ENCODE measurements at regions not wholly inside any gene's neighbourhood (a gene's known extent, or its start where the extent isn't known, plus 50 kb on each side); places are given as distances from the start of the nearest gene placed in this dataset.
A peak's percentile ranks its signal among the peaks of the same experiment; 100 is the strongest.

DNA sequence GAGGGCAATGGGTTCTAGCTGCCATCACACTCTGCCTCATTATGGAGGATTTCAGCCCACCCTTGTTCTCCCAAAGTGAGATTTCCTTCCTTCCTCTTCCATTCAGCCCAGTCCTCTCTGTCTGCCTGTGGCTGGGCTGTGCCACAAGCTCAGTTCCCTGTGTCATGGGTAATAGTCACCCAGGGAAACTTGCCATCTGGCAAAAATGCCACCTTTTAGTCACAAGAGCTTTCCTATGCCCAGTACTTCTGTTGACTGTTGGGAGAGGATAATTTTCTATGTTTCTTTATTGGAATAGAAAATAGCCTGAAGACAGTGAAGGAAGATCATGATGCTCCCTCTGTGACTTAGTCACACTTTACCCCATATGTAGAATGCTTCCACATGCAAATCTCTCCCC, 71.4 kb downstream of the TLR4 start:
- ATAC-seq (ENCODE audit: poor library complexity) (no peak), DNase-seq (no peak)
- intact Hi-C loops (cut with DNase I) = no loop called here

DNA sequence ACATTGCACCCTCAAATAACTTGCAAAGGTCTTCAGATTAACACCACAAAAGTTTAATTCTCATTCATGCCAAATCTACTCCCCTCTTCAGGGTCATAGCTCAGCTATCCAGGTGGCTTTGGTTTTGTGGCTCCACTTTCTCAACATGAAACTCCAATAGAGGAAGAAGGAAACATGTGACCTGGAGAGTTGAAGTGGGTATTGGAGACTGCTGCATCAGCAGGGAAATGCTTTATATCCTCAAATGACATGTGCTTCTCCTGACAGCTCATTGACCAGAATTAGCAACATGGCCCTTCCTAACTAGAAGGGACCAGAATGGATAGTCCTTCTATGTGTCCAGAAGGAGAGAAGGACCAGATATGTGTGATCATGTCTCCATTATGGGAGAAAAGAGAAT, 73.6 kb downstream of the TLR4 start:
- intact Hi-C loops (cut with DNase I) = no loop called here
- DNase-seq = no peak
- peak; percentile 79 for ATAC-seq (ENCODE audit: poor library complexity)

DNA sequence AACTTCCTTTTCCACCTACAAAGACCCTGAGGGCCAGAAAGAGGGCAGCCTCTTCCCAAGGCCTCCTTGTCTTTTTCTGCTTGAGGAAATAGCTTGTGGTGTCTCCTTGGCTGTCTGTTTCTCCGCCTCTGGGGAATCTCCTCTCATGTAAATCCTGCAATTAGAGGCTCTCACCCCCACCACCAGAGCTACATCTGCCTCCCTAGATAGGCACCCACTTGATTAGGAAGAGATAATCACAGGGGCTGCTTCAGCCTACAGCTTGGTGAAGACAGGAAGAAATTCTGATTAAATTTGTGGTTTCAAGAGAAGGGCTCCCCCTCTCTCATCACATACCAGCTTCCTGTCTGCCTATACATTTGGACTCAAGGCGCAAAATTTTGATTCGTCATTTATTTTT, 75.6 kb downstream of the TLR4 start:
- intact Hi-C loops (cut with DNase I) = loop anchor here (10.0 kb wide), 1 partner anchor 135 kb away; no protein-coding TSS in a partner anchor
- DNase-seq (no peak), ATAC-seq (ENCODE audit: poor library complexity) (no peak)

DNA sequence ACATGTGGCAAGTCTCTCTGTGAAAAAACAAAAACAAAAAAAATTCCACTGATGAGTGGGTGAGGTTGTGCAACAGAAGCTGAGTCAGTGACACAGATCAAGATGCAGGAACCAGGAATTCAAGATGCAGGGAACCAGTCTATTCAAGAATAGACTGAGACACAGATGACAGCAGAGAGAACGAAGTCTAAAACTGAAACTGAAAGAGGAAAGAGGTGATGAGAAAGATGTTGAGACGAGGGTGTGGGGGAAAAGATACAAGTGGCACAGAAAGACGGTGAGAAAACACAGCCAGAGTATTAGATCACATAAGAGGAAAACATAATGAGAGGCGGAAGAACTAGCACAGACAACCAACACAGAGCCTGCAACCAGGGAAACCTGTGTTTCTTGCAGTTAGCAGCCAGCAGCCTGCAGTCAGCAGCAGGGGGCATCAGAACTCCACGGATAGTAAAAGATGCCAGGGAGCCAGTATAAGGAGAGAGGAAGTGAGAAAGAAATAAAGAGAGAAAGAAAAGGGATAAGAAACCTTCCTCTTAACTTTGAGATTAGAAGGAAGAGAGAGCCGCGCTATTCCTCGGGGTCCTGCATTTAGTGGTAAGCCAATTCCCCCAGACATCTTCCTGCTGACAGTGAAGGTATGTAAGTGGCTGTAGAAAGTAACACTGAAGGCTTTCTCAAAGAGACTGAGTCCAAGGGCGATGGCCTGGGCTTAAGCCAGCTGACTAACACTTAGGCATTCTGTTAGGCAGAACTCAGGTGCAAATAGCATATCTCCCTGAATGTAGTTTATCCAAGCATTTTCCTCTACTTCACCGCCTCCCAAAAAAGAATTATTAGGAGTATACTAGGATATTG, 79.0 kb downstream of the TLR4 start:
- intact Hi-C loops (cut with DNase I) = loop anchor here (10.0 kb wide), 1 partner anchor 138 kb away; no protein-coding TSS in a partner anchor
- ATAC-seq (ENCODE audit: poor library complexity) (peak; percentile 94), DNase-seq (peak; percentile 79)

DNA sequence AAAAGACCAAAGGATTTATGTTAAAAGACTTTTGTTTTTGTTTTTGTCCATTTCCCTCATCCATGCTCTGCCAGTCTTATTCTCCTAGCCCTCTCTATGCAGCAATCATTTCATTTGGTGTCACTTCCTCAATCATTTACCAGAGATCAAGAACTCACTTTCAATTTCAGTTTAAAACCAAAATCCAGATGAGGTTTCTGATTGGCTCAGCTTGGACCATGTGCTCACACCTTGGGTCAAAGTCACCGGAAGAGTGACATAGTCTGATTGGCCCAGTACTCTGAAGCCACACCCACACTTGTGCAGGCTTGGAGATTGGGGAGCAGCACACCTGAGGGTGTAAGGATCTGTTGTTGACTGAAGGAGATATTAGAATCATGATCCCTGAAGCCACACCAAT, 79.6 kb downstream of the TLR4 start:
- ATAC-seq (ENCODE audit: poor library complexity) (peak; percentile 67), DNase-seq (no peak)
- intact Hi-C loops (cut with DNase I) = loop anchor here (10.0 kb wide), 1 partner anchor 139 kb away; no protein-coding TSS in a partner anchor

DNA sequence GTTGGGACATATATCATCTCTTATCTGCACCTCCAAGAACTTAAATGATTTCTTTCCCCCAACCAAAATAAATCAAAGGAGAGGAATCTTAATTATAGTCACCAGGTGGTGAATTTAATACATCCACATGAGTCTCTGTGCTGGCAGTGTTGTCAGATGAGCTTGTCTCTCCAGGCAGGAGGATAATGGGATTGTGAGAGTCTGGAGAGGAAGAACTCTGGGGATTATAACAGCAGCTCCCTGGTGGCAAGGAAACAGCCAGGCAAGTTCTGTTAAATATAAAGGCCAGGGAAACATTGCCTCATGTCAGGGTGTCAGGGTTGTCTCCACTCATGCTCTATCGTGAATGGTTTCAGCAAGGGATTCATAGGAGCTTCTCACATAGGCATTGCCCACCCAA, 80.8 kb downstream of the TLR4 start:
- no peak for ATAC-seq (ENCODE audit: poor library complexity)
- intact Hi-C loops (cut with DNase I) = loop anchor here (10.0 kb wide), 1 partner anchor 140 kb away; no protein-coding TSS in a partner anchor
- DNase-seq = no peak

DNA sequence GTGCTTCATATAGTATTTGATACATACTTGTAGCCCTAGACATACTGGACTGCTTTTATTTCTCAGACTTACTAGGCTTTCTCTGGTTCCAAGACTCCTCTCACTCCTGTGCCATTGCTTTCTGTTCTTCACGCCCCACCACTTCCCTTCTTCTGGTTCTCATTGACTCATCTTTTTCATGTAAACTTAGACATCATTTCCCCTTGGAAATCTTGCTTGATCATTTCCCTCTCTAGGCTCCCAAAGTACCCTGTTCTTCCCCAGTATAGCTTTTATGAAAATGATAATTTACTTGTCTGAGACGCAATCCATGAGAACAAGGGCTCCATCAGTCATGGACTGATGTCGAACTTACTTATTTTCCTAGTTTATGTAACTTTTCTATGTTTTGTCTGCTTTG, 83.5 kb downstream of the TLR4 start:
- intact Hi-C loops (cut with DNase I) = loop anchor here (10.0 kb wide), 1 partner anchor 143 kb away; no protein-coding TSS in a partner anchor
- no peak for ATAC-seq (ENCODE audit: poor library complexity)
- DNase-seq = no peak

DNA sequence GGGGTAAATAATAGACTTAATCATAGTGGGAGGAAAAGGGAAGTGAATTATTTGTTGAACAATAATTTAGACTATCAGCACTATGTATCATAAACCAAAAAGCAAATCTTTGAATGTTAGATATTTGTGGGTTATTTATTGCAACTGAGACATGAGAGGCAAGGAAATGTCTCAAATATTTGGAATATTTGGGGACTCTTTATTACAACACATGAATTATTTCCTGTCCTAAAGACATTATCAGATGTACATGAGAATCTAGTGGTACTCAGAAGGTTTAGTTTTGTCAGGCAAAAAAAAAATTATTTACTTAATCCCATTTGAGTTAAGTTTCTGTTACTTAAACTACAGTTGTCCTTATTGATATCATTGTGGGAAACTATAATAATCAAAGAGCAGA, 91.1 kb downstream of the TLR4 start:
- ATAC-seq (ENCODE audit: poor library complexity) (no peak), DNase-seq (no peak)
- intact Hi-C loops (cut with DNase I) = no loop called here

DNA sequence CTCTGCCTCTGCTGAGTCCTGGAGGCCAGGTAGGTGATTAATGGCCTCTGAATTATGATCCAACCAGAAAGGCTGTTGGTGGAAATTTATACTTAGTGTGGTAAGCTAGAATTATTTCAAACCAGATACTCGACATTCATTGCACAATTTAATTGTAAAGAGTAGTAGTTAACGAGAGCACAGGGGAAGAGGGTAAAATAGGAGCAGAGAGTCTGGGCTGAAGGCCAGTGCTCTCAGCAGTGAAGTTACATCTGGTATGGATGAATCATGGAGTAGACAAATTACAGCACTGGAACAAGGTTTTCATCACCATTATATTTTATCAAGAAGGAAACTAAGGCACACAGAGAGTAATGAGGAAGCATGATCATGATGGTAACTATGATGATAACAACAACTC, 92.5 kb downstream of the TLR4 start:
- no peak for ATAC-seq (ENCODE audit: poor library complexity)
- intact Hi-C loops (cut with DNase I) = no loop called here
- DNase-seq = no peak

DNA sequence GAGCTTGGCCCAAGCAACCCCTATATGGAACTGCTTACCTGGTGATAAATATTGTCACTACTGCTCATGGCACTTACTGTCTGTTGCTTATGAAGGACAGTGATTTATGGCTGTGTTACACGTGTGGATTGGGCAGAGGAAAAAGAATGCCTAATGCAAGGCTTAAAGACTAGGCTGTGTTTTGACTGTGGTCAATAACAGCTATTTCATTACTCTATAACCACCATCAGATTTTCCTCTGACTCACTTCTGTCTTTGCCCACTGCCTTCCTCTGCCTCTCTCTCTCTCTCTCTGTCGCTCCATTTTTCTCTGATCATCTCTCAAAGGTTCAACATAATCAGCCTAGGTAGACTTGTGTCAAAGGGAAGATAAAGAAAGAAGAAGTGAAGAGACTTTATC, 96.2 kb downstream of the TLR4 start:
- intact Hi-C loops (cut with DNase I) = no loop called here
- DNase-seq (no peak), ATAC-seq (ENCODE audit: poor library complexity) (no peak)

DNA sequence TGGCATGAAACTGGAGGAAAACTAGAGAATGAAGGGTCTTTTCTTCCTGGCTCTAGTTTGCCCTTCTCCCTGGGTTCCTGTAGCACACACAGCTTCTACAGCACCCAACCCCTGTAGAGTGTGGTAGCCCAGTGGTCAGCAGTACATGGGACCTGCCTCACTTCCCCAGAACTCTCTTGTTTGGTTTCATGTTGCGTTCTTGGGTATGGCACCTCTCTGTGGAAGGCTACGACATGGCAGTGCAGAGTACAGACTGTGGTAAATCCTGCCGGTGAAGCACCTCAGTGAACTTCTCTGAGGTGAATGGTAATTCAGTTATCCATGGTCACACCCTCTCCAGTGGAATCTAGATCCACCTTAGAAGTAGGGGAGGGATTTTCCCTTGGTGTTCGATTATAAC, 105.5 kb downstream of the TLR4 start:
- DNase-seq (no peak), ATAC-seq (ENCODE audit: poor library complexity) (no peak)
- intact Hi-C loops (cut with DNase I) = no loop called here

DNA sequence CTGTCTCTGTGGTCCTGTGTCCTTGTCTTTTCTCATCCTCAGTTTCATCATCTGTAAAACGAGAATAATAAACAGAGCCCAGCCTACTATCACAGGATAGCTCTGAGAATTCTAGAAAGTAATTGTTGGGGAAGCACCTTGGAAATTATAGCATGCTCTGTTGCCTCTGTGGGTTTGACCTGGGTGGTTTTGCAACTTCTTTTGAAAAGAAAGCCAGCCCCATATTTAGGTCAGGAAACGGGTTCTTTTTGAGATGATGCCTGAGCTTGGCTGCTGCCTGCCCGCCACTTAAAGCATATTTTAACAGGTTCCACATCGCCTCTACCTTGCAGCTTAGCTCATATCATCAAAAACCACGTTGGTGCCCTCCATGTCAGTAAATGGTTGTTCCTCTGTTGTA, 111.1 kb downstream of the TLR4 start:
- DNase-seq (no peak), ATAC-seq (ENCODE audit: poor library complexity) (no peak)
- intact Hi-C loops (cut with DNase I) = no loop called here

DNA sequence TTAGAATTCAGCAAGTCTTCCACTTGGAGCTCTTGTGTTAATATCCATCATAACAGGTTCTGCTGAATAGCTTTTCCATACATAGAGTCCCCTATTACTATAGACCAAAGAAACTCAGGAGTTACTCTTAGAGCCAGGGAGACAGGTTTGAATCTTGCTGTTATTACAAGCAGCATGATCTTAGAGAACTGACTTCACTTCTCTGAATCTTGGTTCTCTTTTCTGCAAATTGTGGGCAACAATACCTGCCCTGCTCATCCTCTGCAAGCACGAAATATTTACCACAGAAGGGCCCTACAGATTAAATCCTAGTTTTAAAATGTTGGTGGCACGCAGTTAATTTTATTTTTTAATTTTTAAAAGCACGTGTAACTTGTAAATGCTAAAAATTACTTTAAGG, 111.7 kb downstream of the TLR4 start:
- intact Hi-C loops (cut with DNase I) = no loop called here
- DNase-seq = no peak
- no peak for ATAC-seq (ENCODE audit: poor library complexity)

DNA sequence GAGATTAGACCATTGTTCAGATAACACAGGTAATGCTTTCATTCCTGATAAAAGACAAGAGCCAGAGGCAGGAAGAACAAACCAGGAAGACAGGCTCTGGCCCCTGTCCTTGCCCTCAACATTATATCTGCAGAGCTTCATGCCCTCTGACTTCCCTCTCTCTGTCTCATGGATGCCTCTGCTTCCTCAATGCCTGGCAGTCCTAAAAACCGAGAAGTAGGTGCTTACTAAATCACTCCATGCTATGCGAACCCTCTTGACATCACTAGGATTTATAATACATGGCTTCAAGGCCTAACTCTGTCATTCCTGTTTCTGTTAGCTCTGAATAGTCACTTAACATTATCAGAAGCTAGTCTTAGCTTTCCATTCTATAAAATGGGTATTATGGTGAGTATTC, 117.8 kb downstream of the TLR4 start:
- DNase-seq = no peak
- no peak for ATAC-seq (ENCODE audit: poor library complexity)
- intact Hi-C loops (cut with DNase I) = no loop called here

DNA sequence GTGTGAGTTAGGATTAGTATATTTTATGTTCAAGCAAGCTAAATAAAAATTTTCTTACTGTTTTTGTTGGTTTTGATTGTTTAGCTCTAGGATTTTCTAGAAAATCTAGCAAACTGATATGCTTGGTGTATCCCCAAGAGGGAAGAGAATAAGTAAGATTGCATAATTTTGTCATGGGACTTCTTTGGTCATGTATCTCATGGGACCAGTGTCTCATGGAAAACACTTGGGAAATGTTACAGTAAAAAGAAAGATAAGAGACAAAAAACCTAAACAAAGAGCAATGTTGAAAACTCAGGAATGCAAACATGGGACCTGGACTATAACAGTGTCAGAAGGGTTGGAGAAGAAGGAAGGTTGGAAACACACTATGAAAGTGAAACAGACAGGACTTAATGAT, 119.4 kb downstream of the TLR4 start:
- ATAC-seq (ENCODE audit: poor library complexity) (no peak), DNase-seq (no peak)
- intact Hi-C loops (cut with DNase I) = no loop called here

DNA sequence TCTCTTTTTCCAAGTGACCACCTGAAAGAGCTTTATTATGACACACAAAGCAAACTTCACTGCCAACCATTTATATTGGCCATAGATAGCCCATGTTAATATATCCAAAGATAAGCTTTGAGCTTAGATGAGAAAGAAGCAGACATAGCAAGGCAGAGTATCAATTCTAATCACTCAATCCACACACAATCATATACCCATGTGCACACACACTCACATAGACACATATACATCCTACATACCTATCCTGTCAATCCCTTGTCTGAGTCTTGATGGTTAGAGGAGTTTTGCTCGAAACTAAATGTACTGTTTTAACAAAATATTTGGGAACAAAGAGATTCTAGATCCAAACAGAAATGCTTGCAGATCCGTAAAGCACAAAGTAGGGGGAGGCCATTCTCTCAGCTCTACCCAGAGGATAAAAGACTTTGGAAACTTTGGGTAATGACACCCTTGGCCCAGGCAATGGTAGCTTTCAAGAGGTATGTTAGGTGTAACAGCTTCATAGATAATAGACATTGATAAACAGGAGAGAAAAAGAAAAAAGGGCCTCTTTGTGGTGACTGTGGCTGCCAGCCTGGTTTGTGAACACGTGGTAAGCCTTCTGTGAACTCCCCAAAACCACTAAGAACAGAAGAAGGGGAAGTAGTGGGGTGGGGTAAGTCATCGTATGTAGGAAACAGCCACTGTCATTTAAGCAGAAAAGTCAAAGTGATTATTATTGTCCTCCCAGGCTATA, 121.6 kb downstream of the TLR4 start:
- intact Hi-C loops (cut with DNase I) = no loop called here
- ATAC-seq (ENCODE audit: poor library complexity) (peak; percentile 61), DNase-seq (no peak)

DNA sequence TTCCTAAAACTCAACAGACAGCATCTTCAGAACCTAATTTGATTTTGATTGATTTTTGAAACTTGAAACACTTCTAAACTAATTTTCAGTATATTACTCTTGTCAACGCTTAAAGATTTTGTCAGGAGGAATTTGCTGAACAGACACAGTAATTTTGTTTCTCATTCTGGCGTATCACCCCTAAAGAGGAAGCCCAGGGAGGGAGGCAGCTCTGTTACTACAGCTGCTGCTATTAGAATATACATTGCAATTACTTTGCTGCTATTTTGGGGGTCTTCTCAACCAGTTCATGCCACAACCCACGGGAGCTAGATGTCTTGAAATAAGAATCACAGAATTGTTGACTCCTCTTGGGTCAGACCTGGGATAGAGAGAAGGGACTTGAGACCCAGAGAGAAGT, 122.6 kb downstream of the TLR4 start:
- ATAC-seq (ENCODE audit: poor library complexity) (no peak), DNase-seq (no peak)
- intact Hi-C loops (cut with DNase I) = no loop called here

DNA sequence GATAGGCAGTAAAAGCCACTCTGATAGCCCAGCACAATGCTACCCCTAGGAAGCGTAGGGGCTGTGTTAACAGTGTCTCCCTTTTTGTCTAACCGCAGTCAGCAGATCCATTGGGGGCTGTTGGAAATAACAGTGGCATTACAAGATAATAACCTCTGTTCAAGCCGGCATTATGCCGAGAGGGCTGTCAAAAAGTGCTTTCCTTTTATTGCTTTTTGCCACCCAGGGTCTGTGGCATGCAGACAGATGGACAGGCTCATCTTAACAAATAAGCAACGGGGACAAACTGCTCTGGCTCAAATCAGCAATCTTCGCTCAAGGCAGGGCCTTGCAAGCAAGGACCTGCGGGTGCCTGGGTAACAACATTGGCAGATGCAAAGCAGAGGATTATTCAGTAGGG, 123.3 kb downstream of the TLR4 start:
- DNase-seq = no peak
- no peak for ATAC-seq (ENCODE audit: poor library complexity)
- intact Hi-C loops (cut with DNase I) = no loop called here

DNA sequence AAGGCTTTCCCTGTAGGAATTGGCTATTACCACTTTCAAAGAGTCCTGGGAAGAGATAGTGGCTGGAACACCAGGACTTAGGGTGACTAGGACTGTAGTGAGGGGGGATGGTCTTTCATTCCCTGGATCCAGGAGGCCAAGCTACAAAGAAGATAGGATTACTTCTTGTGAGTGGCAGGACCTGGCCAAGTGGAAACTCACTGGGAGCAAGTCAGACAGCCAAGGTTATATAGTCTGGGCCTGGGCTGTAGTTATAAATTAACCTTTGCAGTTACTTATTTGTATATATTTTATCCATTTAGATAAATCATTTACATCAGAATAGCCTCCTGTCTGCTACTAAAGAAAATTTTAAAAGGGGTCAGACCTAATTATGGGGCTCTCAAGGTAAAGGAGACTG, 124.3 kb downstream of the TLR4 start:
- intact Hi-C loops (cut with DNase I) = no loop called here
- ATAC-seq (ENCODE audit: poor library complexity) (no peak), DNase-seq (no peak)

DNA sequence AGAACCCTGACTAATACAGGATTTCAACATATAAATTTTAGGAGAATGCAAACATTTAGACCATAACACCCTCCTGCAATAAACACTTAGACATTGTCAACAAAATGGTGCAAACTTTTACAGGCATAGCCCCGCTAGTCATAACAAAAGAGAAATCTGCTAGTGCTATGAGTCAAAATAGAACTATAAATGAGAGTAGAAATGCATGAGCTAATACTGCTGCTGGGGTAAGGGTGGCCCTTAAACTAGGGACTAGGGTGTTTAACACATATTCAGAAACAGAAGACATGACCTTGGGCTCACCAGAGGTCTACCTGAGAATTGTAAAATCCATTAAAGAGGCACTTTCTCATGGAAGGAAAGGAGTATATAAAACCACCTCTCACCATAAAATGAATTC, 131.6 kb downstream of the TLR4 start:
- DNase-seq = no peak
- intact Hi-C loops (cut with DNase I) = no loop called here

More for the DNA sequence above, 131.6 kb downstream of the TLR4 start:
- no peak for ATAC-seq (ENCODE audit: poor library complexity)
